ENCODE measurements at regions not wholly inside any gene's neighbourhood (a gene's known extent, or its start where the extent isn't known, plus 50 kb on each side); places are given as distances from the start of the nearest gene placed in this dataset.

DNA sequence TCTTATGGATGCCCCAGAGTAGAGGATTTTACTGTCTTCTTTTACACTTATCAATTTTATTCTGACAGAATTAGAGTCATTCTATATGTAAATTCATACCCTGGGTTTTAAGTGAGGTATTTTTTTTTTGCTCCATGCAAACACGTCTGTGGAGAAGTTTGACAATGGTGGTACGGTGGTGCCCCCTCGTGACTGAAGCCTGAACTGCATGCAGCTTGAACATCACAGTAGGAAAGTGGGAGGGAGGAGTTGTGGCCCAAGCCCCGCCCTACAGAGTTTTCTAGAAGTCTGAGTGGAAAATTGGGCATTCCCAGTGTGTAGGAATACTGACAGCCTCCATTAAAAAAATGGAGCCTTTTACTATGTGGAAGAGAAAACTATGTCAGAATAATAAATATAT lies 73.3 kb upstream of the RAB40AL start:
- TF ChIP-seq, protein P1, sequence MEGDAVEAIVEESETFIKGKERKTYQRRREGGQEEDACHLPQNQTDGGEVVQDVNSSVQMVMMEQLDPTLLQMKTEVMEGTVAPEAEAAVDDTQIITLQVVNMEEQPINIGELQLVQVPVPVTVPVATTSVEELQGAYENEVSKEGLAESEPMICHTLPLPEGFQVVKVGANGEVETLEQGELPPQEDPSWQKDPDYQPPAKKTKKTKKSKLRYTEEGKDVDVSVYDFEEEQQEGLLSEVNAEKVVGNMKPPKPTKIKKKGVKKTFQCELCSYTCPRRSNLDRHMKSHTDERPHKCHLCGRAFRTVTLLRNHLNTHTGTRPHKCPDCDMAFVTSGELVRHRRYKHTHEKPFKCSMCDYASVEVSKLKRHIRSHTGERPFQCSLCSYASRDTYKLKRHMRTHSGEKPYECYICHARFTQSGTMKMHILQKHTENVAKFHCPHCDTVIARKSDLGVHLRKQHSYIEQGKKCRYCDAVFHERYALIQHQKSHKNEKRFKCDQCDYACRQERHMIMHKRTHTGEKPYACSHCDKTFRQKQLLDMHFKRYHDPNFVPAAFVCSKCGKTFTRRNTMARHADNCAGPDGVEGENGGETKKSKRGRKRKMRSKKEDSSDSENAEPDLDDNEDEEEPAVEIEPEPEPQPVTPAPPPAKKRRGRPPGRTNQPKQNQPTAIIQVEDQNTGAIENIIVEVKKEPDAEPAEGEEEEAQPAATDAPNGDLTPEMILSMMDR (IDR thresholded peaks at IDR 0.05), result peak; percentile 78
- Histone ChIP-seq H3K36me3 (peaks cover 2% of the 10 kb centered on the region), H3K27ac (no peak overlapping the region), H3K4me3 (ENCODE audit: low read depth in 1 of 2, low read length in 1 of 2) (no peak overlapping the region), H3K4me1 (ENCODE audit: control insufficient read depth in 1 of 2, insufficient read depth in 1 of 2, low read depth in 1 of 2, low read length in 1 of 2) (no peaks in the 10 kb centered on the region), H3K27me3 (no peaks in the 10 kb centered on the region), H3K9me3 (no peaks in the 10 kb centered on the region)

DNA sequence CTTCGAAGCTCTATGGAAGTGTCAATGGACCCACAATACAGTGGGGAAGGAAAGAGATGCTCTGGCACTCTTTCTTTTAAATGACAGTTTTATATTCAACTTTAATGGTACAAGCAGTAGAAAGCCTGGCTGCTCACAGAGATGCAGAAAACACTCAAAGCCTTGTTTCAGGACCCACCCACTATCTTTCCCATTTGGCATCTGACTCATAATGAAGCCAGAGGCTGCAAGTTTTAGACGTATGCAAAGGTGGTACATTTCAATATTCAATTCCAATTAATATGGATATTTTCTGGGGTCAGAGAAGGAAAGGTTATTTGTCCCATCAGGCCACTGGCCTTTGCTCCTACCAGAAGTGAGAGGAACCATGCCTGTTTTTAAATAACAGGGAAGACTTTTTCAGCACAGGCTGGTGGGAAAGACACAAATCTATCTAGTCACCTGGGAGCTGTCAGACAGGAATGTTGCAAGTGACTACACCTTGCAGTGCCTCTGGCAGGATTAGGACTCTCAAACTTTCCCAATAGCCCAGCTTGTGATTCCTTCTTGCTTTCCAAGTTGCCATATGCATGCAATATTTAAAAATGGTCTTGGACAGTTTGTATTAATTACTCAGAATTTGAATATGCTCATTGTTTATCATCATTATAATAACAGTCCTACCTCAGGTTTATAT lies 70.0 kb upstream of the RAB40AL start:
- TF ChIP-seq, protein P1 (IDR thresholded peaks at IDR 0.05), result no peak
- peaks cover 2% of the 10 kb centered on the region for H3K36me3 ChIP-seq
- no peaks in the 10 kb centered on the region for H3K9me3 ChIP-seq
- no peak overlapping the region for H3K27ac ChIP-seq
- no peaks in the 10 kb centered on the region for H3K4me1 ChIP-seq (ENCODE audit: control insufficient read depth in 1 of 2, insufficient read depth in 1 of 2, low read depth in 1 of 2, low read length in 1 of 2)
- H3K4me3 ChIP-seq (ENCODE audit: low read depth in 1 of 2, low read length in 1 of 2), result no peak overlapping the region
- no peaks in the 10 kb centered on the region for H3K27me3 ChIP-seq

DNA sequence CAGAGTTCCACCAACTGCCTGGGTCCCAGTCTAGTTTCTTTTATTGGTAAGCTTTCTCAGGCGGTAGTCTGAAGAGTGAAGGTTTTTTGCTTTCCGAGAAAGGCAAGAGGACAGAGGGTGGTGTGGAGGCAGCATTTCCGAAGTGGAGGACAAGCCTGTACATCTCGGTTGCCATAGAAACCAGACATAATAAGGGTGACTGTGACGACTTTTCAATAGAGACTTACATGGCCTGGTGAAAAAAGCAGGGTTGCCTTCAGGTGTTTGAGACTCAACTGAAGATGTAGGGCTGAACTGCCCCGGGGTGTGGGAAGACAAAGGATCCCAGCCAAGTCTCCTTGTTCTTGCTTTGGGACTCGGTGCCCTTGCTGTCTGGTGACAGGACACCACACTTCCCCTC lies 53.6 kb upstream of the RAB40AL start:
- no peaks in the 10 kb centered on the region for H3K36me3 ChIP-seq
- no peak overlapping the region for H3K27ac ChIP-seq
- no peaks in the 10 kb centered on the region for H3K4me1 ChIP-seq (ENCODE audit: control insufficient read depth in 1 of 2, insufficient read depth in 1 of 2, low read depth in 1 of 2, low read length in 1 of 2)
- H3K27me3 ChIP-seq, result no peaks in the 10 kb centered on the region
- H3K9me3 ChIP-seq, result no peaks in the 10 kb centered on the region
- TF ChIP-seq, protein P1 (IDR thresholded peaks at IDR 0.05), result no peak
- no peak overlapping the region for H3K4me3 ChIP-seq (ENCODE audit: low read depth in 1 of 2, low read length in 1 of 2)

All from neutrophil (primary cell).